Kidney epithelial cell (primary cell): ENCODE measurements at regions not wholly inside any gene's neighbourhood (a gene's known extent, or its start where the extent isn't known, plus 50 kb on each side); places are given as distances from the start of the nearest gene placed in this dataset.

Source experiments
- DNase-seq: peaks from one replicate; pipeline ENCODE4 v3.0.0-alpha.2; 2010; ENCODE audit warnings: low read depth
- H3K27me3 ChIP-seq: 2 replicates; pipeline ENCODE4 v1.6.0; 2011; ENCODE audit warnings: low read length; ENCODE audit not compliant: control insufficient read depth, insufficient read depth
- H3K36me3 ChIP-seq: 2 replicates; pipeline ENCODE4 v1.5.1; 2011; ENCODE audit warnings: low read length; ENCODE audit not compliant: control insufficient read depth, insufficient read depth
- H3K4me3 ChIP-seq: 2 replicates; pipeline ENCODE4 v1.5.1; 2011; ENCODE audit warnings: low read depth, mild to moderate bottlenecking, control low read depth, low read length
- TF ChIP-seq, protein P1 (sequence below): IDR thresholded peaks from 2 replicates; pipeline ENCODE4 v1.5.1; 2011; ENCODE audit warnings: mild to moderate bottlenecking, moderate library complexity, low read length, control low read depth, inconsistent platforms; ENCODE audit not compliant: insufficient read depth, poor library complexity, severe bottlenecking

- Histone ChIP-seq H3K27me3 (no peaks in the 10 kb centered on the region), H3K4me3 (no peak overlapping the region), H3K36me3 (no peaks in the 10 kb centered on the region)
- no peak for DNase-seq
- TF ChIP-seq, protein P1, sequence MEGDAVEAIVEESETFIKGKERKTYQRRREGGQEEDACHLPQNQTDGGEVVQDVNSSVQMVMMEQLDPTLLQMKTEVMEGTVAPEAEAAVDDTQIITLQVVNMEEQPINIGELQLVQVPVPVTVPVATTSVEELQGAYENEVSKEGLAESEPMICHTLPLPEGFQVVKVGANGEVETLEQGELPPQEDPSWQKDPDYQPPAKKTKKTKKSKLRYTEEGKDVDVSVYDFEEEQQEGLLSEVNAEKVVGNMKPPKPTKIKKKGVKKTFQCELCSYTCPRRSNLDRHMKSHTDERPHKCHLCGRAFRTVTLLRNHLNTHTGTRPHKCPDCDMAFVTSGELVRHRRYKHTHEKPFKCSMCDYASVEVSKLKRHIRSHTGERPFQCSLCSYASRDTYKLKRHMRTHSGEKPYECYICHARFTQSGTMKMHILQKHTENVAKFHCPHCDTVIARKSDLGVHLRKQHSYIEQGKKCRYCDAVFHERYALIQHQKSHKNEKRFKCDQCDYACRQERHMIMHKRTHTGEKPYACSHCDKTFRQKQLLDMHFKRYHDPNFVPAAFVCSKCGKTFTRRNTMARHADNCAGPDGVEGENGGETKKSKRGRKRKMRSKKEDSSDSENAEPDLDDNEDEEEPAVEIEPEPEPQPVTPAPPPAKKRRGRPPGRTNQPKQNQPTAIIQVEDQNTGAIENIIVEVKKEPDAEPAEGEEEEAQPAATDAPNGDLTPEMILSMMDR: no peak
These were observed 115.9 kb upstream of the RGMB start for GRCh38 chr5:98657559-98657958.

GRCh38 chr5:98663521-98663920, 109.9 kb upstream of the RGMB start:
- H3K4me3 ChIP-seq: no peak overlapping the region
- no peak for DNase-seq

DNA sequence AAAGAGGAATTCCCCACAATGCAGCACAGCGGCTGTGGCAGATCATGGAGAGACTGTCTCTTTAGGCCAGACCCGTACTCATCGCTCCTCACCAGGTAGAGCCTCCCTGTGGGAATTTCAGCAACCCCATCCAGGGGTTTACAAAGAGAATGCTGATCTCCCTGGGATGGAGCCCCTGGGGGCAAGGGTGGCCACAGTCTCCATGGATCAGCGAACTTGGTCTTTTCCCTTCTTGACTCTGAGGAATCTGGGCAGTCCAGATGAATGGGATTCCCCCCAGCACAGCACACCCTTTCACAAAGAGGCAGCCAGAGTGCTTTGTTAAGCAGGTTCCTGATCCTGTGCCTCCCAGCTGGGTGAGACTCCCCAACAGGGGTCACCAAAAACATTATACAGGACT, 108.7 kb upstream of the RGMB start:
- TF ChIP-seq, protein P1: no peak
- no peak for DNase-seq

More at GRCh38 chr5:98663521-98663920, 109.9 kb upstream of the RGMB start:
- Histone ChIP-seq H3K27me3 (no peaks in the 10 kb centered on the region), H3K36me3 (no peaks in the 10 kb centered on the region)
- TF ChIP-seq, protein P1: no peak

GRCh38 chr5:98679963-98680362, 93.5 kb upstream of the RGMB start:
- peak; percentile 73 for DNase-seq
- TF ChIP-seq, protein P1: no peak
- no peak overlapping the region for H3K4me3 ChIP-seq
- no peaks in the 10 kb centered on the region for H3K27me3 ChIP-seq
- no peaks in the 10 kb centered on the region for H3K36me3 ChIP-seq

More for the DNA sequence above, 108.7 kb upstream of the RGMB start:
- Histone ChIP-seq H3K36me3 (no peaks in the 10 kb centered on the region), H3K4me3 (no peak overlapping the region), H3K27me3 (no peaks in the 10 kb centered on the region)

- Histone ChIP-seq H3K36me3 (no peaks in the 10 kb centered on the region), H3K4me3 (no peak overlapping the region), H3K27me3 (no peaks in the 10 kb centered on the region)
- no peak for DNase-seq
- TF ChIP-seq, protein P1: no peak
These were observed 83.5 kb upstream of the RGMB start for GRCh38 chr5:98690002-98690401.

GRCh38 chr5:98694902-98695301, 78.6 kb upstream of the RGMB start:
- no peak overlapping the region for H3K4me3 ChIP-seq
- no peak for DNase-seq
- no peaks in the 10 kb centered on the region for H3K27me3 ChIP-seq
- no peaks in the 10 kb centered on the region for H3K36me3 ChIP-seq
- TF ChIP-seq, protein P1: no peak
